HG03558 (cell line): ENCODE measurements at regions not wholly inside any gene's neighbourhood (a gene's known extent, or its start where the extent isn't known, plus 50 kb on each side); places are given as distances from the start of the nearest gene placed in this dataset.

Experiments used
- ATAC-seq: cut with Tn5 transposase; IDR thresholded peaks from one replicate; pipeline ENCODE4 v1.9.1; 2021; ENCODE audit warnings: moderate number of reproducible peaks; ENCODE audit not compliant: unreplicated experiment; ENCODE audit errors: extremely low read depth

GRCh38 chr10:4733843-4734224, 92.2 kb upstream of the AKR1E2 start:
- ATAC-seq = no peak

- no peak for ATAC-seq
Observed at GRCh38 chr10:4733150-4733842, 92.7 kb upstream of the AKR1E2 start.

- no peak for ATAC-seq
Observed at GRCh38 chr10:4730998-4731397, 95.0 kb upstream of the AKR1E2 start.

DNA sequence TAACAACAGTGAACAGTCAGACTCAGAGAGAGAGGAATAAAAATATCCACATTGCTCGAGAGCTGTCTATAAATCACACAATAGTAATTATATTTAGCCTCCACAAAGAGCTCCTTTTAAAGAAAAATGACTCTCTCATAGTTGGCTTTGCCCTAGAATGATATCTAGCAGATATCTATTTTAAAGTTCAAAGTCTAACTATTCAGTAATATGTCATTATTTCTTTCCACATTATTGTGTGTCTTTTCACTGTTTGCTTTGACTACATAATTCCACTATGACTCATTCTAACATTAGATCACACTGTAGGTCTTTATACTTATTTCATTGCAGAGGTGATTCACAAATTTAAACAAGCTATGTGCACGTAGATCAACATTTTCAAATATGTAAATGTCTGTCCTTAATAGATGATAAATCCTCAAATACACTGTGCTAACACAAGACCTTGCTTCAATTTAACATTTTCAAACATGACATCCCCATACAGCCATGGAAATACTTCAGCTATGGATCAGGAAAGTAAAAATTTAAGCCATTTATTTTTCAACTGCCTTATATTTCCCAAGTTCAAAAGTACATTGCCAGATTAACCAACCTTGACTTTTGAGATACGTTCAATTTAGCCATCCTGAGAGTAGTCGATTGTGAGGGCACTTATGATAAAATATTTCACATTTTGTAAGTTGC, 99.9 kb upstream of the AKR1E2 start:
- ATAC-seq = no peak

DNA sequence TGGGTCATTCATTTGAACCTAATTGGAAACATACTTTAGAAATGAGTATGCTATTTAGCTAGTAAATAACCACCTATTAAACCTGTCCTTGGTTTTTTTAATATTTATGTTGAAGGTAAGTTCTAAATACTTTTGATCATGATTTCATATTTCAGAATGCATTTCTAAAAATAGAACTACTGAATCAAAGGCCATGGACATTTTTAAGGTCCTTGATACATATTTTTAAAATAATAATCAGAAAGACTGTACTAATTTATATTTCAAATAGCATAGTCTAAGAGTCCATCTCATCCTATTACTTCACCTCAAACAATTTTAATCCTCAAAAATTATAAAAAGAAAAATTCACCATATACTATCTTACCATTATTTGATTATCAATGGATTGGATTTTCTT, 102.1 kb upstream of the AKR1E2 start:
- ATAC-seq = no peak

DNA sequence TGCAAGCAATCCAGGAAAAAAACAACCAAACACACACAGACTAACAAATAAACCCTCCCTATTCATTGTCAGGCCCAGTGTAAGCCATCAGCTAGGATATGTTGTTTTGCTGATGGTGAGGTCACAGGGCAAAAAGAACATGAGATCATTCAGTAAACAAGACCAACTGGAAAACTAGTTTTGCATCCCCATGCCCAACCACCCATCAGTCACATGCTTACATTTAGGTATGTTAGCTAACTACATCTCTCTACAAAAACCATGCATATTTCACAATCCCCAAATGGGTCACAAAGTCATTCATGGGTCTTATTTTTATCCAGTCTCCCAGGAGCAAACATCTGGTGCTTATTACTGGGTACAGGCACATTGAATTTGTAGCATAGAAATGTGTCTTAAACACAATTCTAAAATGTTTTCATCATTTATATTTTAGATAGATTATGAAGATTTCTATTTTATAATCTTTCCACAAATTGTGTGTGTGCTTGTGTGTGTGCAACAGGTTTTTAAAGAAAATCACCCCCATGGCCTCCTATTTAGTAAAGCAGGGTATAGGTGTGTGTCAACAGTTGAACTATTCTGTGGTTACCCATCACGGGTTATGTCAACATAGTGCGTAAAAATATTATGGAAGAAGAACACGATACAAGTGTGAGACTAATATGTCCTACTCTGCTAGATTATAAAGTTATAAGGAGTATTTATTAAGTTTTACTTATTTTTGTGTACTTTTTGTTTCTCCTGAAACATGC, 103.8 kb upstream of the AKR1E2 start:
- no peak for ATAC-seq

- no peak for ATAC-seq
Observed at GRCh38 chr10:4720463-4720862, 105.5 kb upstream of the AKR1E2 start.

- ATAC-seq = no peak
Observed at GRCh38 chr10:4719671-4720070, 106.3 kb upstream of the AKR1E2 start.

DNA sequence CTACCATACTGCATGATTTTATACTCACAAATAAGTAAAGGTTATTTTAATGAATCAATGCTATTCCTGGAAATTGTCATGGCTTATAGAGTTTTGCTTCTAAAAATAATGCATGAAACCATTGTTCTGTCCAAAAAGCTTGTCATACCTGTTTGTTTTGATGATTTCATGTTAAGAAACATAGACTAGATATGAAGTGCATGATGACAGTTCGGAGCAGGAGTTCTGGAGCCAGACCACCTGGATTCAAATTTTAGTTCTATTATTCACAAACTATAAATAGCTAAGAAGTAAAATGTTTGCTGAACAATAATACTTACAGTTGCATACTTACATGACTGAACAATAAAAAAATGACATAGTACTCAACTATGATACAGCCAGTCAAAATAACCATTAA, 107.0 kb upstream of the AKR1E2 start:
- no peak for ATAC-seq

- no peak for ATAC-seq
Observed at GRCh38 chr10:4718544-4718943, 107.5 kb upstream of the AKR1E2 start.

- ATAC-seq = no peak
Observed at GRCh38 chr10:4717670-4718069, 108.3 kb upstream of the AKR1E2 start.

DNA sequence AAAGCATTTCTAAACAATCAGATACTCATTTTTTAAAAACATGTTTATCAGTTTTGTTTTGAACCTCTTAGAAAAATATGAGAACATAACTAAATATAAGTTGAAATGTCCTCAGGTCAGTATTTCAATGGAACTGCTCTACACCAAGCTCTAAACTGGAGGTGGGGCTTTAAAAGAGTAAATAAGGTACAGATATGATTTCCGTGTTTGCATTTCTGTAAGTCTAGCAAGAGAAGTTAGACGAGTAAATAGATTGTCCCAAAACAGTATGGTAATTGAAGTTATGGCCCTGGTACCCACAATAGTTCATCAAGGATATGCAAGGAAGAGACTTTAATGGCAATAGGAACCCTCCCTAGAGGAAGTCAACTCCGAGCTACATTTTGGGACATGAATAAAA, 115.1 kb upstream of the AKR1E2 start:
- no peak for ATAC-seq

DNA sequence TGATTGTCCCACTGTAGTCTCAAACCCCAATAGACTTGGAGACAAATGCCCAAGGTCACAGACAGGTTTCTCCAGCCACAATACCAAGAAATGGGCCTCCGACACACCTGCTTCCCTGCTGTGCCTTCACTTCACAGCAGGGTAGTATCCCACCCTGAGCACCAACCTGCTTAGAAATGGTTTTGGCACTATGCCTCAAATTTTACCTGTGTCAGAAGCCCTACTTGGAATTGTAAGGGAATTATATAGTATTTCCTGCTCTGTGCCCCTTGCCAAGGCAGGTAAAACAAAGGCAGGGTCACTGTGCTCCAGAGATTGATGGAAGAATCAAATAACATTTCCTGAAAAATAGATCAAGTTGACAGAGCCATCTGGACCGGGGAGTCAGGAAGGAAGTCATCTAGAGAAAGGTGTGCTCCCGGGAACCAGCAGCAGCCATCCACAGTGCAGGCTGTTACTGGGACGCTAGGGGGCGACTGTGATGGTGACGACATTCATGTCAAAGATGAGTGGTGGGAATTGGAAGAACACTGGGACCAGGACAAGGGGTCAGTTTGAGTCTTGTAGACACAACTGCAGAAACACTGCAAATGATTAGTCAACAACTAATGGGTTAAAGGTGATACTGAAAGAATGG, 117.8 kb upstream of the AKR1E2 start:
- no peak for ATAC-seq

DNA sequence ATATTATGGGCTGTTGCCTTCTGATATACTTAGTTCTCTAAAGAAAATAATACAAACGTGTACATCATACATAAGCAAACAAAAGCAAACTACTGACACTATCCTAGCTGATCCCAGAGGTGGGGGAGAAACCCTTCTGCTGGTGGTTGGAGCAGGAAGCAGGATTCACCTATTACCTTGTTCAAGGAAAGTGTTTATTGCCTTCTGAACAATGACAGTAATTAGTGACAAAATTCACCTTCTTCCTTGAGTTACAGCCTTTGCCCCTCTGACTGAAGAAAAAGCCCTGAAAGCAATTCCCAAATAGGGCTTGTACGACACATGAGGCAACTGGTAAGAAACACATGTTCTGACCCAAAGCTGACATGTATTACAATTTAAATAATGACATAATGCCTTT, 118.8 kb upstream of the AKR1E2 start:
- ATAC-seq = no peak

- no peak for ATAC-seq
Observed at GRCh38 chr10:4704034-4704545, 121.9 kb upstream of the AKR1E2 start.

DNA sequence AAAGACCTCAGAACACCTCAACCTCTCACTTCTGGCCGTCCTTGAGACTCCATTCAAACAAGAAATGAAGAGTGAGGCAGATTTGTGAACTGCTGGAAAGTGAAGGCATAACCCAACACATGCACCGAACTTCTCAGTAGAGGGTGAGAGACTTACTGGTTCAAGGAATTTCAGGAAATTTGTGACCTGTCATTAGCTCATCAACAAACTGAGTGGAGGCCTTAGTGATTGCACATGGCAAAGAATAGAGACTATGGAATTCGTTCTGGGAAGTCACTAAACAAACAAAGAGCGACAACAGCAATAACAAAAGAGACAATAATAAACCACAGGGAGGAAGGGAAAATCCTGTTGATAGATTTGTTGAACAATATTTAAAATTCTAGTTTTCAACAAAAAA, 125.0 kb upstream of the AKR1E2 start:
- no peak for ATAC-seq

DNA sequence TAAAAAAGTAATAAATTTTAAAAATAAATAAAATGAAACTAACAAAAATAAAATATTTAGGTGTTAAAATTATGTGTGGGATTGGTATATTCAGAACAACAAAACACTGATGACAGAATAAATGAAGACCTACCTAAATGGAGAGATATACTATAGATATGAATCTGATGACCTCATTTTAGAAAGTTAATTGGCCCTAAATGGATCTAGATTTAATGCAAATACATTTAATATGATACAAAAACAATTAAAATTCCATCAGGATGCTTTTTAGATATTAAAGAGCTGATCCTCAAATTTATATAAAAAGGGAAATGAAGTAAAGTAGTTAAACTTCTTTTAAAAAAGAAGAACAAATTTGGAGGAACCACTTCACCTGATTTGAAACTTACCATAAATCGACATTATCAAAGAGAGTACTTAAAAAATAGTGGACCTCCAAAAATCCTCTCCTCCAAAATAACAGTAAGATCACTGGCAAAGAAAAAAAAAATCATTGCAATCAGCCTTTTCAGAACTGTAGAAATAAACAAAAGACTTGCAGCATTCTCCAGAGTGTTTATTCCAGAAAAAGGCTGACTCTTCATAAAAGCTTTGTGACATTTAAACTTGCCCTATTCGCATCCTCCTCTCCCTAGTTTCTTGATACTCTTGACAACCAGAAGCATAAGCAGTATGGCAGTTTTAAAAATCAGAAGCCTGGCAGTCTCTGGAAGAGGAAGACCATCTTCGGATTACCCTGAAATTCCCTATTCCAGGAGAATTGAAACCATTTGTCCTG, 125.9 kb upstream of the AKR1E2 start:
- no peak for ATAC-seq

DNA sequence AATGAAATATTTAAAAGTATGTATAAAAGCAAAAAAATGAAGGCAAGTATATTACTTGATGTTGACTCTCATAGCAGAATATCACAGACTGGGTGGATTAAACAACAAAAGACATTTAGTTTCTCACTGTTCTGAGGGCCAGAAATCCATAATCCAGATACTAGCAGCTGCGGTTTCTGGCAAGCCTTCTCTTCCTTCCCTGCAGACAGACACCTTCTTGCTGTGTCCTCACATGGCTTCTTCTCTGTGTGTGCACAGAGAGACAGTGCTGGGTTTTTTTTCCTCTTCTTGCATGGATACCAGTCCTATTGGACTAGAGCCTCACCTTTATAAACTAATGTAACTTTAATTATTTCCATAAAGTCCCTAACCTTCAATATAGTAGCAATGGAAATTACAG, 127.9 kb upstream of the AKR1E2 start:
- no peak for ATAC-seq

GRCh38 chr10:4696186-4696585, 129.8 kb upstream of the AKR1E2 start:
- ATAC-seq = no peak

DNA sequence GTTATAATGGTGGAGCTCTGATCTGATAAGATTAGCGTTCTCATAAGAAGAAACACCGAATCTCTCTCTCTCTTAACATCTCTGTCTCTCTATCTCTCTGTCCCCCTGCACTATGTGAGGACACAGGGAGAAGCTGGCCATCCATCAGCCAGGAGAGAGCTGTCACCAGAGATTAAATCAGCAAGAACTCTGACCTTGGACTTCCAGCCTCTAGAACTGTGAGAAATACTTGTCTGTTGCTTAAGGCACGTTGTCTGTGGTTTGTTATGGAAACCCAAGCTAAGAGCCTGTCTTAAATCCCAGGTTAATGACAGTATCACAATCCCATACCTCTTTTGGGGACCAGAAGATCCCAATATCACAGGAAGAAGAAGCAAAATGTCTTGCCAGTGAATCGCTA, 132.0 kb upstream of the AKR1E2 start:
- no peak for ATAC-seq
